ENCODE measurements at regions not wholly inside any gene's neighbourhood (a gene's known extent, or its start where the extent isn't known, plus 50 kb on each side); places are given as distances from the start of the nearest gene placed in this dataset.

DNA sequence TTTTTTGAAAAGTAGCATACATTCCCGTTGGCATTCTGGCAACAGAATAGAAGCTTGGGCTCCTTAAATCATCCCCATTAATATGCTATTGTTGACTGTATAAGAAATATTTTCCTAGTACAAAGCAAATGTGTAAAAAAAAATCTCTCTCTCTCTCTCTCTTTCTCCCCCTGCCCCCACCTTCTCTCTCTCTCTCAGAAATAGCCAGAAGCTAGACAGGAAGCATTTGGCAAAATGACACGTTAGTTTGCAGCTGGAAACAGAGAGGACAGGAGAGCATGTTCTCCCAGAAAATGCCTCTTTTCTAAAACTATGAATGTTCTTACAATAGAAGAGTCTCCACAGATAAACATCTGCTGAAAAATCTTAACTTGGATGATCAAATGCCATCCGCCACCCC is 59.6 kb upstream of the AKR1E2 start:
- no peak for DNase-seq (ENCODE audit: low spot score)
- POLR2A ChIA-PET (ENCODE audit: low non-redundant PET): interaction anchor here (0.7 kb wide), 1 partner anchor 110 kb away, joined by 3 read pairs; no protein-coding TSS in a partner anchor
- TF ChIP-seq CTCF (conservative IDR thresholded peaks at IDR 0.05; ENCODE audit: low read depth): no peak
- CTCF ChIA-PET: interaction anchor here (0.6 to 1.0 kb wide), 8 partner anchors 49 to 1568 kb away, joined by 3 to 6 read pairs (median 4); no protein-coding TSS in a partner anchor
- H3K27ac ChIP-seq: no peak overlapping the region

- no peak for TF ChIP-seq CTCF (conservative IDR thresholded peaks at IDR 0.05; ENCODE audit: low read depth)
- H3K27ac ChIP-seq: no peak overlapping the region
- CTCF ChIA-PET: interaction anchor here (0.6 to 0.9 kb wide), 3 partner anchors 252 to 473 kb away, joined by 3 to 7 read pairs (median 3); no protein-coding TSS in a partner anchor
- no peak for DNase-seq (ENCODE audit: low spot score)
- POLR2A ChIA-PET (ENCODE audit: low non-redundant PET): no interaction called here
Observed at GRCh38 chr10:4765428-4765827, 60.6 kb upstream of the AKR1E2 start.

GRCh38 chr10:4763960-4764428 is 62.0 kb upstream of the AKR1E2 start:
- DNase-seq (ENCODE audit: low spot score): no peak
- CTCF ChIA-PET: interaction anchor here (0.5 kb wide), 1 partner anchor 1184 kb away, joined by 4 read pairs; no protein-coding TSS in a partner anchor
- POLR2A ChIA-PET (ENCODE audit: low non-redundant PET): no interaction called here
- H3K27ac ChIP-seq: no peak overlapping the region
- TF ChIP-seq CTCF (conservative IDR thresholded peaks at IDR 0.05; ENCODE audit: low read depth): no peak

DNA sequence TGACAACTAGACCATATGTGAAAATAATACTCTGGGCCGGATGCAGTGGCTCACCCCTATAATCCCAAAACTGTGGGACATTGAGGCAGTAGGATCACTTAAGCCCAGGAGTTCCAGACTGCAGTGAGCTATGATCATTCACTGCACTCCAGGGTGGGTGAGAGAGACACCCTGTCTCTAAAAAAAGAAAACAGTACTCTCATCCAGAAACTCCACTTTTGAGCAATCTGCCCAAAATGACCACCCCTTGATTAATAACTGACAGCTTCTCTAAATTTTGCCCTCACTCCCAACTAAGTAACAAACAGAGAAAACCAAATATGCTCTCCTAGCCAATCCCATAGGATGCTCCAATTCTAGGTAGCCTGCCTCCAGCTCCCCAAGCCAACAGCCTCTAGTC is 62.5 kb upstream of the AKR1E2 start:
- H3K27ac ChIP-seq: no peak overlapping the region
- DNase-seq (ENCODE audit: low spot score): no peak
- no peak for TF ChIP-seq CTCF (conservative IDR thresholded peaks at IDR 0.05; ENCODE audit: low read depth)
- ChIA-PET POLR2A (ENCODE audit: low non-redundant PET) (no interaction called here), CTCF (interaction anchor here (0.5 kb wide), 1 partner anchor 1185 kb away, joined by 4 read pairs; no protein-coding TSS in a partner anchor)

DNA sequence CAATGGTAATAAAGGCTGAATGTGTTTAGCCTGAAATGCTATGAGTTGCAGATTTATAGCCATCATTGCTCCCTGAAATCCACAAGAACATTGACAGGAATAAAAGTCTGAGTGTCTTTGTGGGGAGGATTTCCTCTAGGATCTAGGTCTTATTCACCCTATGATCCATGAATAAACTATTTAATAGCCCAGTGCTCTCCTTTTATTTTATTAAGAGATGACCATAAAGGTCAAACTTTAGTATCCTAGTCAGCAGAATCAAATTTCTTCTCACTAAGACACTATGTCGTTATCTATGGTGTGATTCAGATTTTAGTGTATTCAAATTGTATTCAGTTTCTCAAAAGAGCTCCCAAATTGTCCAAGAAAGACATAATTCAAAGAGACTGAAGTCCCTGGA is 67.8 kb upstream of the AKR1E2 start:
- CTCF ChIA-PET: interaction anchor here (0.6 kb wide), 1 partner anchor 1196 kb away, joined by 3 read pairs; no protein-coding TSS in a partner anchor
- DNase-seq (ENCODE audit: low spot score): no peak
- H3K27ac ChIP-seq: no peak overlapping the region
- POLR2A ChIA-PET (ENCODE audit: low non-redundant PET): no interaction called here
- TF ChIP-seq CTCF (conservative IDR thresholded peaks at IDR 0.05; ENCODE audit: low read depth): no peak

- no peak for DNase-seq (ENCODE audit: low spot score)
- POLR2A ChIA-PET (ENCODE audit: low non-redundant PET): no interaction called here
- CTCF ChIA-PET: interaction anchor here (0.6 kb wide), 1 partner anchor 1560 kb away, joined by 3 read pairs; no protein-coding TSS in a partner anchor
- TF ChIP-seq CTCF (conservative IDR thresholded peaks at IDR 0.05; ENCODE audit: low read depth): no peak
- H3K27ac ChIP-seq: no peak overlapping the region
Observed at GRCh38 chr10:4755286-4755989, 70.6 kb upstream of the AKR1E2 start.

All from RWPE1 (cell line).